Amniotic epithelial cell (primary cell): ENCODE measurements at regions not wholly inside any gene's neighbourhood (a gene's known extent, or its start where the extent isn't known, plus 50 kb on each side); places are given as distances from the start of the nearest gene placed in this dataset.

ENCODE experiments used
- DNase-seq: peaks from one replicate; pipeline ENCODE4 v3.0.0-alpha.2; 2010; ENCODE audit warnings: low read depth

- DNase-seq, result no peak
These were observed 628.2 kb downstream of the PTPRU start for GRCh38 chr1:29864431-29865022.

DNA sequence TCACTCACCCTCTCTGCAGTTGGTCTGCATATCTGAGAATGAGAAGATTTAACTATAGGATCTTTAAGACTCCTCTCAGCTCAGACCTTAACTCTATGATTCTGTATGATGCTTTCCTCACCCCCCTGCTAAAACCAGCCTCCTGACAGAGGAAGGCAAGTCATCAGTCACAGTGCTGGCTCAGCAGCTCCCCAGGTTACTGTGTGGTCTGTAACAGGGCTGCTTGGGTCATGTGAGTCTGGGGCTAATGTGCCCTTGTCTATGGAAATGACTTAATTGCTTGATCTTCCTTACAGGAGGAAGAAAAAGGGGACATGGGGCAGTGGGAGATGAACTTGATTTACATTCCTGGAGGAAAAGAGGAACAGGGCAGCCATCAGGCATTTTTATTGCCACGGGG lies 625.6 kb downstream of the PTPRU start:
- DNase-seq, result no peak

- DNase-seq, result no peak
These were observed 625.1 kb downstream of the PTPRU start for GRCh38 chr1:29861446-29861845.

DNA sequence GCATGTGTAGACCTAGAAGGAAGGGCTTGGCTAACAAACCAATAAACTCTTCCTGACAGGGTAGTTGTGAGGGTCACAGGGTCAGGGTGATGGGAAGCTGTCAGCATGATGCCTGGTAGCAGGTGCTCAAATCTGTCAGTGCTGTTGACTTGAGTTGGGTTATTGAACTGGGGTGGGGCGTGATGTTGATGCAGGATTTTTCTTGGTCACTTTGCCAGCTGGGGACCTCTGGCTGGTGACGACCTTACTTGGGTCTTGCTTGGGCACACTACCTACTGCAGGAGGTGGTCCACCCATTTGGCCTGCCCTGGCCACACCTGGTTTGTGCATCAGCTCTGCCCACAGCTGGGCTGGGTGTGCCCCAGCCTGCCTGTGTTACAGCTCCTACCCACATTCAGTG lies 624.4 kb downstream of the PTPRU start:
- no peak for DNase-seq

GRCh38 chr1:29860056-29860455 lies 623.7 kb downstream of the PTPRU start:
- no peak for DNase-seq

- DNase-seq, result no peak
These were observed 622.8 kb downstream of the PTPRU start for GRCh38 chr1:29859126-29859525.

DNA sequence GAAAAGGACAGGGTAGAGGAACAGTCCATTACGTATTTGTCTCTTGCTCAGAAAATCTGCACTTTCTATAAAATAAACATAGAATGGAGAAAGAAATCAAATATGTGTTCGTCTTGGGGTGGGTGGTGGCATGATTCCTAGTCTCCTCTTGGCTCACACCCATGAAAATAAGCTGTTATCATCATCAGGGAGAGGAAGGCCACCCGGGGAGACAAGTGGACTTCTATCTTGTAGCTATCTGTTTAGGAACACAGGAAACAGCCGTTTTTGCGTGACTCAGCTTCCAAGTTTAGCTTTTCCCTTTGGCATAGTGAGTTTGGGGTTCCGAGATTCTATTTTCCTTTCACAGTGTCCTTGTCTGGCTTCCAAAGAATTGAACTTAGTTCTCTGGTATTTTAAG lies 622.3 kb downstream of the PTPRU start:
- DNase-seq, result no peak

GRCh38 chr1:29856340-29857114 lies 620.2 kb downstream of the PTPRU start:
- DNase-seq, result no peak

DNA sequence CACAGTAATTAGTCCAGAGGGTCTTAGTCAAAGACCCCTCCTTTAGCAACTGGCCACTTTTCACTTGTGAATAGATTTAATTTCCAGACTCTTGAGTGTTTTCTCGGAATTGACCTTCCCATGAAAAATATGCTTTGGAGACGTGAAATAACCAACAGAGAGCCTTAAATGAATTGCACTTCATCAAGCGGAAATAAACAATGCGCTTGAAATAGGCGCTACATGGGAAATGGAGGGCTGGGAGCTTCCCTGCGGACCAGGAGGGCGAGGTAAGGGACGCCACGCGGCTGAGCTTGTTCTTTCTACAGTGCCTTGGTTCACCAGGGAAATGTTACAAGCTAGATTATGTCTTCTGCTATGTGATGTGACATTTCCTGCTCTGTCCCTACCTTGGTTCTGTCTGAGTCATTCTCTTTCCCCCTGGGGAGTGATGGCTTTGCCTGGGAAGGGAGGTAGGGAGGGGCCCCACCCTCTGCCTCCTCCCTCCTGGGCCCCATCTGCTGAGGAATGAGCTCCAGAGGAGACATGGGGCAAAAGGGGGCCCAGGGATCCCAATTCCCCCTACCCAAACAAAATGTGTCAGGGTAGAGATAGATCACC lies 619.3 kb downstream of the PTPRU start:
- DNase-seq, result no peak

DNA sequence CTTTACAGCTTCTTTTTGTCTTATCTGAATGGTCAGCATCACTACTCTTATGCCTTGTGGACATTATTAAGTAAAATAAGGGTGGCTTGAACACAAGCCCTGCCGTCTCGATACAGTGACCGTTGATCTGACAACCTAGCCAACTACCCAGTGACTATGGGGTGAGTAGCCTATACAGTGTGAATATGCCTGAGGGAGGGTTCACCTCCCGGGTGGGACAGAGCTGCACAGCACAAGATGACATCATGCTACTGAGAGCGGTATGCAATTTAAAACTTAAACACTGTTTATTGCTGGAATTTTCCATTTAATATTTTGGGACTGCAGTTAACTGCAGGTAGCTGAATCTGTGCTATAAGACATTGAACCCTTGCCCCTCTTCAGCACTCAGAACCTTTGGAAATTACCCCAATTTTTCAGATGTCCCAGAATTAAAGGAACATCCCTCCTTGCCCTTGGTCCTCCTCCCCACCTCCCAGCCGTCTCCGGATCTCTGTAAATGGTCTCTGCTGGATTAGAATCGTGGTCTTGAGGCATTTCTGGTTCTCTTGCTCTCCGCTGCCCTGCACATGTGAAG lies 618.5 kb downstream of the PTPRU start:
- DNase-seq, result no peak

DNA sequence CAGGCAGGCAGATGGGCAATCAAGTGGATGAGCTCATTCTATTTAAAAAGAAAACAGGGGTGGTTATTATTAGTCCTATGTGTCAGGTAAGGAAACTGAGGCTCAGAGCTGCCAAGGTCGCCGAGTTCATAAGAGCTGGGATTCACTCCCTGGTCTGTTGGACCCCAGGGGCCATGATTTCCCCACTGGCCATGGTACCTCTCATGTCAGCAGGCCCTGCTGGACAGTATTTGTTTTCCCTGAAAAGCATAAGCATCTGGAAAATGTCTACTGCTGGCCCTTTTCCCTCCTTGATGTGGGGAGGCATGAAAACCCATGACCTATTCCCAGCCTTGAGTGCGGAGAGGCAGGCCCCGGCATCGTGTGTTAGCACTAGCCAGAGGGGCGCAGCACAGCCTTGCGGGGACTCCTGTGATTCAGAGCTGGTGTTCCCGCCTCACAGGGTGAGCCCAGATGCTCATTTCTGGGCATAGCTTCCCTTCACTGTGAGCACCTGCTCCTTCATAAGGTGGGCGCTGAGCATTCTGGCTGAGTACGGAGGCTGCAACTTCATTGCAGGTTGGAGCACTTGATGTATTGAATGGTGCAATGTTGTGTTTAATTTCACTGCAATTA lies 617.5 kb downstream of the PTPRU start:
- DNase-seq, result no peak

- no peak for DNase-seq
These were observed 615.9 kb downstream of the PTPRU start for GRCh38 chr1:29852248-29852647.

GRCh38 chr1:29851691-29852090 lies 615.4 kb downstream of the PTPRU start:
- no peak for DNase-seq

GRCh38 chr1:29849991-29850757 lies 613.9 kb downstream of the PTPRU start:
- DNase-seq, result no peak

DNA sequence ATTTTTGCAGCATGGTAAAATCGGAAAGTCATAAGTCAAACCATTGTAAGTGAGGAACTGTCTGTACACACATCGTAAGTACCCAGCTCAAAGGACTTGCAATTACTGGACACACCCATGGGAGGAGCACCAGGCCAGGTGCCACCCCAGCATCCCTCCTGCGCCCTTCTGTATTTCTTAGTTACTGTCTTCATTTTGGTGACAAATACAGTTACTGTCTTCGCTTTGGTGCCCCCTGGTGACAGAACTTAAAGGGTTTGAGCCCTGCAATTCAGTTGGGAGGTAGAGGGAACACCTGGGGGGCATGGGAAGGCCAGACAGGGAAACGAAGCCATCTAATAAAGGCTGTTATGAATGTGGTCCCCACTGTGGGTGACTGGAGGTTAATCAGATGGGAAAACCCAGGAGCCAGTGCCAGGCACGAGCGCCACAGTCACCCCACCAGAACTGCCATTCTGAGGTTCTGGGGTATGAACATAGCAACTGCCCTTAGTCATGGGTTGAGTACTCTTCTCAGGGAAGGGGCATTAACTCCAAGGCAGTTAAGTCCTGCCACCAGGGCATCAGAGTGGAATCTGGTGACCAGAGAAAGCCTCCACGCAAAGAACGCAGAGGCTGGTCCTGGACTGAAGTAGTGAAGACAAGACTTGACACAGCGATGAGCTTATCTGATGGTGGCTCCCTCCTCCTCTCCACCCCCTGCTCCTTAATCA lies 612.9 kb downstream of the PTPRU start:
- no peak for DNase-seq

DNA sequence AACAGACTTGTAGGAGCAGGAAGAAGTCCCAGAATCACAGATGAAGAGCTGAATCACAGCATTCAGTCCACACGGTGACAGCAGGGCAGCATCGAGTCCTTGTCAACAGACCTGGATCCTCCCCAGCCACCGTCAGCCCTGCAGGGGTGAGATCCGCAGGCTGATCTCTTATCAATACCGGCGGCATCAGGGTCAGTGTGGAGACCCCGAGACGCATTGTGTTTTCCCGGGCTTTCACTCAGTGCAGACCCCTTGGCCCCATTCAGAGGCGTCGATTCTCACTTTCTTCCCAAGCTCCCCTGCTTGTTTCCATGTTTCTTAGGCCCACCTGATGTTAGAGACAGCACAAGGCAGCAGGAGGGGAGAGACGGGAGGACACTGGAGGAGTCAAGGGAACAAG lies 609.6 kb downstream of the PTPRU start:
- no peak for DNase-seq

DNA sequence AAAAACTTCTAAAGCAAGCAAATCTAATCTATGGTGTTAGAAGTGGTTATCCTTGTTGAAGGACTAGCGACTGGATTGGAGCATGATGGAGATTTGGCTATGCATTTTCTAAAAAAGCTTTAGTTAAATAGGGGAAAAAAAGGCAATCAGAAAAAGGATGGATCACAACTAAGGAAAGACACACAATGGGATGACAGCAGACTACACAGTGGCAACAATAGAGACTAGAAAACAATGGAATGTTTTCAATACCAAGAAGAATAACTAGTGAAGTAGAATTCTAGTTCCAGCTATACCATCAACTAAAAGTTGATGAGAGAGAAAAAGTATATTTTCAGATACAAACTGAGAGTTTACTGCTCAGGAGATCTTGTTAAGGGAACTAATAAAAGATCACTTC lies 605.8 kb downstream of the PTPRU start:
- DNase-seq, result no peak

GRCh38 chr1:29839726-29840125 lies 603.4 kb downstream of the PTPRU start:
- no peak for DNase-seq

- DNase-seq, result no peak
These were observed 602.5 kb downstream of the PTPRU start for GRCh38 chr1:29838738-29839320.

DNA sequence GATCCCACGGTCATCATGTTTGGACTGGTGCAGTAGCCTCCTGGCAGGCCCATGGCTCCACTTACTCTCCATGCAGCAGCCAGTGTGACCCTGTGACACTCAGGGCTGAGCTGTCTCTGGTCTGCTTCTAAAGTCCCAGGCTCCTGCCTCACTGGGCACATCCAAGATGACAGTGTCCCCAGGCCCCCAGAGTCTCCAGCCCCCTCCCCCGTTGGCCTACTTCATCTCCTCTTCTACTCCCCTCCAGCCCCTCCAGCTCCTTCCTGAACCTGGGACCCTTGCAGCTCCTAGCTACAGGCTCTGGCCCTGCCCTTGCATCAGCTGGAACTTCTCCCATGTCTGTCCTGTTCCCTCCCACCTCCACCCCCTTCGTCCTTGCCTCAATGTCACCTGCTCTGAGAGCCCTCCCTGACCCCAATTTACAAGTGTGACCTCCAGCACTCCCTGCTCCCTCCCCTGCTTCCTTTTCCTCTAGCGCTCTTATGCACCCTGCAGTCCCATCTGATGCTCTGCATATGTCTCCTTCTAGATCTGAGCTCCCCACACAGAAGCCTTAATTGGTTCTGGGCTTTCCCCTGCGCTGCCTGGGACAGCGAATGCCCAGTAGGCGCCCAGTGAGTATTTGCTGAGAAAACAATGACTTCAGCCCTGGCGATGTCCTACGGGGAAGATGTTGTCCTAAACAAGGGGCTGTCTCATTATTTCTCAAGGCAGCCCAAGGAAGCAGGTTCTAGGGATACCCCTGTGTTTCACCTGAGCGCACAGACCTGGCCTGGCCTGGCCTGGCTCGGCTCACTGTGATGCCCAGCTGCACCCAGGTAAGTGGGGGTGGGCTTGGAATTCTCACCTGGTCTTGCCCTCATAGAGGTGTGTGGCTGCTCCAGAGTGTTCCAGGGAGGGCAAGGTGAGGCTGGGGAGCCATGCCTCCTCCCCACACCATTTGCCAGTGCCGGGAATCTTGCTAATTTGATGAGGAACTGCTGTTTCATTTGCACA lies 600.6 kb downstream of the PTPRU start:
- no peak for DNase-seq
